ENCODE measurements at regions not wholly inside any gene's neighbourhood (a gene's known extent, or its start where the extent isn't known, plus 50 kb on each side); places are given as distances from the start of the nearest gene placed in this dataset.

DNA sequence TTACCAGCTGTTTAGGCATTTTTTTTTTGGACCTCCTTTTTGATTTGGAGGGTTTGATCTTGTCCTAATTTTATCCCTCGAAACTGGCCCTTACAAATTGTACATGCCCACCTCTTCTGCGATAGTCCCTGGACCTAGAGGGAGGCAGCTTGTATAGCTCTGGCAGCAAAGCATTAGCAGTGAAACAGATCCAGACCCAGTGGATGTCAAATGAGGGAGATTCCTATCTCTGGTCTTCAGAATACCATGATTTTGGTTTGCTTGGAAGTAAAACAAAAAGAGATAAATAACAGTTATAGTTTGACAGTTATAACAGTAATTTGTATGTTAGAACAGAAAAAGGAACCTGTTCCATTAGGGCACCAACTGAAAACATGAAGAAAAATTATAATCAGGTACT lies 123.6 kb downstream of the MIS18A start:
- TF ChIP-seq FOS (IDR thresholded peaks at IDR 0.05; ENCODE audit: borderline replicate concordance, extremely low read depth, insufficient read length) (no peak), BRCA1 (IDR thresholded peaks at IDR 0.05; ENCODE audit: low read depth, low read length) (no peak), TAF1 (IDR thresholded peaks at IDR 0.05; ENCODE audit: borderline replicate concordance, low read depth, low read length) (no peak), ZSCAN29 (IDR thresholded peaks at IDR 0.05) (no peak), SRF (IDR thresholded peaks at IDR 0.05; ENCODE audit: low read depth in 2 of 2, low read length in 2 of 2) (no peak)
- TF ChIP-seq, protein P1, sequence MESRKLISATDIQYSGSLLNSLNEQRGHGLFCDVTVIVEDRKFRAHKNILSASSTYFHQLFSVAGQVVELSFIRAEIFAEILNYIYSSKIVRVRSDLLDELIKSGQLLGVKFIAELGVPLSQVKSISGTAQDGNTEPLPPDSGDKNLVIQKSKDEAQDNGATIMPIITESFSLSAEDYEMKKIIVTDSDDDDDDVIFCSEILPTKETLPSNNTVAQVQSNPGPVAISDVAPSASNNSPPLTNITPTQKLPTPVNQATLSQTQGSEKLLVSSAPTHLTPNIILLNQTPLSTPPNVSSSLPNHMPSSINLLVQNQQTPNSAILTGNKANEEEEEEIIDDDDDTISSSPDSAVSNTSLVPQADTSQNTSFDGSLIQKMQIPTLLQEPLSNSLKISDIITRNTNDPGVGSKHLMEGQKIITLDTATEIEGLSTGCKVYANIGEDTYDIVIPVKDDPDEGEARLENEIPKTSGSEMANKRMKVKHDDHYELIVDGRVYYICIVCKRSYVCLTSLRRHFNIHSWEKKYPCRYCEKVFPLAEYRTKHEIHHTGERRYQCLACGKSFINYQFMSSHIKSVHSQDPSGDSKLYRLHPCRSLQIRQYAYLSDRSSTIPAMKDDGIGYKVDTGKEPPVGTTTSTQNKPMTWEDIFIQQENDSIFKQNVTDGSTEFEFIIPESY (IDR thresholded peaks at IDR 0.05): no peak
